Vagina (tissue), 2 donors: ENCODE measurements at regions not wholly inside any gene's neighbourhood (a gene's known extent, or its start where the extent isn't known, plus 50 kb on each side); places are given as distances from the start of the nearest gene placed in this dataset.

Source experiments
- CTCF ChIP-seq, 3 experiments: fragments of 450-650 bp in 2 of 3; fragments of 200-600 bp in 1 of 3; sonication (generic) in 1 of 3; IDR thresholded peaks; one replicate each; pipeline ENCODE4 v1.5.1; 2017 to 2019; ENCODE audit warnings: antibody characterized with exemption in 3 of 3, mild to moderate bottlenecking in 2 of 3, moderate library complexity in 2 of 3
- POLR2A ChIP-seq, 2 donors: fragments of 450-650 bp; IDR thresholded peaks; one replicate each; pipeline ENCODE4 v1.6.1; 2017; ENCODE audit warnings: antibody characterized with exemption in 2 of 2, mild to moderate bottlenecking in 2 of 2, moderate library complexity in 2 of 2
- POLR2AphosphoS5 ChIP-seq, 2 donors: sonication (generic); formaldehyde crosslinking; IDR thresholded peaks; one replicate each; pipeline ENCODE4 v1.9.0; 2017; ENCODE audit warnings: antibody characterized with exemption in 2 of 2, mild to moderate bottlenecking in 2 of 2, low read depth in 1 of 2; ENCODE audit not compliant: insufficient read depth in 1 of 2

GRCh38 chr2:120894966-120895365, 159.3 kb downstream of the GLI2 start:
- TF ChIP-seq POLR2A (IDR thresholded peaks at IDR 0.05) (no peak), CTCF (IDR thresholded peaks at IDR 0.05) (no peak), POLR2AphosphoS5 (IDR thresholded peaks at IDR 0.05; ENCODE audit: insufficient read depth in 1 of 2, low read depth in 1 of 2) (no peak)
